ENCODE measurements at regions not wholly inside any gene's neighbourhood (a gene's known extent, or its start where the extent isn't known, plus 50 kb on each side); places are given as distances from the start of the nearest gene placed in this dataset.

GRCh38 chr9:106693558-106693957 lies 169.4 kb upstream of the ZNF462 start:
- no peak for DNase-seq (ENCODE audit: extremely low read depth, low read depth)
- H3K4me3 ChIP-seq (replicated peaks; ENCODE audit: low read depth, low read length): no peak overlapping the region
- TF ChIP-seq CTCF (IDR thresholded peaks at IDR 0.05; ENCODE audit: low read depth, low read length, missing control alignments): no peak

- DNase-seq (ENCODE audit: extremely low read depth, low read depth): no peak
- H3K4me3 ChIP-seq (replicated peaks; ENCODE audit: low read depth, low read length): no peak overlapping the region
- no peak for TF ChIP-seq CTCF (IDR thresholded peaks at IDR 0.05; ENCODE audit: low read depth, low read length, missing control alignments)
Measured at GRCh38 chr9:106696804-106697203, 166.2 kb upstream of the ZNF462 start.

- DNase-seq (ENCODE audit: extremely low read depth, low read depth): no peak
- TF ChIP-seq CTCF (IDR thresholded peaks at IDR 0.05; ENCODE audit: low read depth, low read length, missing control alignments): no peak
- H3K4me3 ChIP-seq (replicated peaks; ENCODE audit: low read depth, low read length): no peak overlapping the region
Measured at GRCh38 chr9:106697390-106697749, 165.6 kb upstream of the ZNF462 start.

GRCh38 chr9:106697750-106698502 lies 165.0 kb upstream of the ZNF462 start:
- peak overlapping the region; percentile 21 for H3K4me3 ChIP-seq (replicated peaks; ENCODE audit: low read depth, low read length)
- no peak for TF ChIP-seq CTCF (IDR thresholded peaks at IDR 0.05; ENCODE audit: low read depth, low read length, missing control alignments)
- no peak for DNase-seq (ENCODE audit: extremely low read depth, low read depth)

GRCh38 chr9:106700676-106701075 lies 162.3 kb upstream of the ZNF462 start:
- no peak for DNase-seq (ENCODE audit: extremely low read depth, low read depth)
- TF ChIP-seq CTCF (IDR thresholded peaks at IDR 0.05; ENCODE audit: low read depth, low read length, missing control alignments): no peak
- H3K4me3 ChIP-seq (replicated peaks; ENCODE audit: low read depth, low read length): no peak overlapping the region

- TF ChIP-seq CTCF (IDR thresholded peaks at IDR 0.05; ENCODE audit: low read depth, low read length, missing control alignments): no peak
- no peak for DNase-seq (ENCODE audit: extremely low read depth, low read depth)
- H3K4me3 ChIP-seq (replicated peaks; ENCODE audit: low read depth, low read length): no peak overlapping the region
Measured at GRCh38 chr9:106701611-106702010, 161.4 kb upstream of the ZNF462 start.
